Naive B cell (primary cell): ENCODE measurements at regions not wholly inside any gene's neighbourhood (a gene's known extent, or its start where the extent isn't known, plus 50 kb on each side); places are given as distances from the start of the nearest gene placed in this dataset.
A peak's percentile ranks its signal among the peaks of the same experiment; 100 is the strongest.

Source experiments
- ATAC-seq, 2 donors: fragments of 150-1000 bp; cut with Tn5 transposase; 2 replicates each; pipeline ENCODE4 v1.10.0; 2021; ENCODE audit warnings: low read depth in 2 of 2, mild to moderate bottlenecking in 2 of 2, moderate library complexity in 2 of 2
- DNase-seq: peaks from one replicate; pipeline ENCODE4 v3.0.0; 2022
- H3K27ac Mint-ChIP-seq, 6 donors: one replicate each; pipeline ENCODE4 v1.8.0; 2020 to 2022; ENCODE audit warnings: mild to moderate bottlenecking in 6 of 6, mixed read lengths in 6 of 6, moderate library complexity in 5 of 6, inconsistent platforms in 2 of 6
- H3K27me3 Mint-ChIP-seq, 3 donors: one replicate each; pipeline ENCODE4 v1.8.0; 2021 to 2022; ENCODE audit warnings: mixed read lengths in 3 of 3, mild to moderate bottlenecking in 1 of 3
- H3K36me3 Mint-ChIP-seq, 2 donors: one replicate each; pipeline ENCODE4 v1.8.0; 2020 to 2022; ENCODE audit warnings: mixed read lengths in 2 of 2, inconsistent platforms in 1 of 2, mild to moderate bottlenecking in 1 of 2
- H3K4me1 Mint-ChIP-seq, 3 donors: one replicate each; pipeline ENCODE4 v1.8.0; 2020 to 2022; ENCODE audit warnings: mixed read lengths in 3 of 3, inconsistent platforms in 1 of 3, mild to moderate bottlenecking in 1 of 3, moderate library complexity in 1 of 3
- H3K4me3 Mint-ChIP-seq, 8 donors: one replicate each; pipeline ENCODE4 v1.8.0; 2020 to 2022; ENCODE audit warnings: mild to moderate bottlenecking in 8 of 8, mixed read lengths in 8 of 8, moderate library complexity in 8 of 8, inconsistent platforms in 2 of 8
- H3K9me3 Mint-ChIP-seq, 7 donors: one replicate each; pipeline ENCODE4 v1.8.0; 2020 to 2022; ENCODE audit warnings: mixed read lengths in 7 of 7, mild to moderate bottlenecking in 5 of 7, inconsistent platforms in 2 of 7, moderate library complexity in 1 of 7

- no peaks in the 10 kb centered on the region for H3K27me3 Mint-ChIP-seq
- H3K36me3 Mint-ChIP-seq, result no peaks in the 10 kb centered on the region
- H3K4me1 Mint-ChIP-seq, result peaks cover 0 to 11% (median 4%) of the 10 kb centered on the region in 3 donors
- H3K27ac Mint-ChIP-seq, result no peak overlapping the region
- DNase-seq (no peak), ATAC-seq (no peak)
- no peak overlapping the region for H3K4me3 Mint-ChIP-seq
- H3K9me3 Mint-ChIP-seq, result no peaks in the 10 kb centered on the region
Observed at GRCh38 chr7:17129218-17129617, 169.2 kb upstream of the AHR start.

GRCh38 chr7:17130281-17131059 is 168.0 kb upstream of the AHR start:
- Mint-ChIP-seq H3K4me3 (no peak overlapping the region), H3K4me1 (peaks cover 0 to 11% (median 4%) of the 10 kb centered on the region in 3 donors), H3K36me3 (no peaks in the 10 kb centered on the region), H3K9me3 (no peaks in the 10 kb centered on the region), H3K27me3 (no peaks in the 10 kb centered on the region), H3K27ac (peak overlapping the region in 2 of 6 donors; percentile 4)
- ATAC-seq (no peak), DNase-seq (no peak)

GRCh38 chr7:17131060-17131345 is 167.4 kb upstream of the AHR start:
- Mint-ChIP-seq H3K9me3 (no peaks in the 10 kb centered on the region), H3K4me3 (no peak overlapping the region), H3K27ac (no peak overlapping the region), H3K36me3 (no peaks in the 10 kb centered on the region), H3K27me3 (no peaks in the 10 kb centered on the region), H3K4me1 (peaks cover 0 to 11% (median 4%) of the 10 kb centered on the region in 3 donors)
- ATAC-seq (no peak), DNase-seq (no peak)

- no peaks in the 10 kb centered on the region for H3K27me3 Mint-ChIP-seq
Observed at GRCh38 chr7:17131983-17132655, 166.3 kb upstream of the AHR start.

GRCh38 chr7:17132726-17133125 is 165.7 kb upstream of the AHR start:
- ATAC-seq, result no peak
- no peaks in the 10 kb centered on the region for H3K36me3 Mint-ChIP-seq
- H3K9me3 Mint-ChIP-seq, result no peaks in the 10 kb centered on the region
- H3K4me3 Mint-ChIP-seq, result no peak overlapping the region
- DNase-seq, result no peak
- H3K27me3 Mint-ChIP-seq, result no peaks in the 10 kb centered on the region
- H3K27ac Mint-ChIP-seq, result no peak overlapping the region
- peaks cover 0 to 11% (median 4%) of the 10 kb centered on the region in 3 donors for H3K4me1 Mint-ChIP-seq

More at GRCh38 chr7:17131983-17132655, 166.3 kb upstream of the AHR start:
- Mint-ChIP-seq H3K27ac (no peak overlapping the region), H3K4me1 (peaks cover 0 to 11% (median 4%) of the 10 kb centered on the region in 3 donors), H3K9me3 (no peaks in the 10 kb centered on the region), H3K4me3 (no peak overlapping the region), H3K36me3 (no peaks in the 10 kb centered on the region)
- no peak for ATAC-seq
- no peak for DNase-seq

GRCh38 chr7:17133977-17134376 is 164.5 kb upstream of the AHR start:
- ATAC-seq, result no peak
- Mint-ChIP-seq H3K4me3 (no peak overlapping the region), H3K27ac (no peak overlapping the region), H3K4me1 (peaks cover 0 to 11% (median 4%) of the 10 kb centered on the region in 3 donors), H3K27me3 (no peaks in the 10 kb centered on the region), H3K36me3 (no peaks in the 10 kb centered on the region), H3K9me3 (no peaks in the 10 kb centered on the region)
- DNase-seq, result no peak

GRCh38 chr7:17134786-17135185 is 163.7 kb upstream of the AHR start:
- peaks cover 0 to 11% (median 4%) of the 10 kb centered on the region in 3 donors for H3K4me1 Mint-ChIP-seq
- no peaks in the 10 kb centered on the region for H3K27me3 Mint-ChIP-seq
- H3K36me3 Mint-ChIP-seq, result no peaks in the 10 kb centered on the region
- no peaks in the 10 kb centered on the region for H3K9me3 Mint-ChIP-seq
- ATAC-seq (no peak), DNase-seq (no peak)
- H3K27ac Mint-ChIP-seq, result no peak overlapping the region
- H3K4me3 Mint-ChIP-seq, result no peak overlapping the region

GRCh38 chr7:17136126-17136525 is 162.3 kb upstream of the AHR start:
- no peaks in the 10 kb centered on the region for H3K27me3 Mint-ChIP-seq
- H3K4me3 Mint-ChIP-seq, result no peak overlapping the region
- H3K9me3 Mint-ChIP-seq, result no peaks in the 10 kb centered on the region
- H3K36me3 Mint-ChIP-seq, result no peaks in the 10 kb centered on the region
- DNase-seq, result no peak
- no peak for ATAC-seq
- peak overlapping the region in 1 of 6 donors; percentile 34 for H3K27ac Mint-ChIP-seq
- H3K4me1 Mint-ChIP-seq, result peaks cover 0 to 1% (median 0%) of the 10 kb centered on the region in 3 donors

GRCh38 chr7:17139081-17139480 is 159.4 kb upstream of the AHR start:
- ATAC-seq, result no peak
- Mint-ChIP-seq H3K4me1 (peaks cover 0 to 8% (median 6%) of the 10 kb centered on the region in 3 donors), H3K27ac (no peak overlapping the region), H3K36me3 (no peaks in the 10 kb centered on the region), H3K27me3 (no peaks in the 10 kb centered on the region), H3K4me3 (no peak overlapping the region), H3K9me3 (no peaks in the 10 kb centered on the region)
- DNase-seq, result no peak

- no peak for DNase-seq
- no peaks in the 10 kb centered on the region for H3K27me3 Mint-ChIP-seq
- H3K27ac Mint-ChIP-seq, result no peak overlapping the region
- no peaks in the 10 kb centered on the region for H3K9me3 Mint-ChIP-seq
- no peaks in the 10 kb centered on the region for H3K36me3 Mint-ChIP-seq
- no peak for ATAC-seq
- no peak overlapping the region for H3K4me3 Mint-ChIP-seq
- peaks cover 0 to 8% (median 6%) of the 10 kb centered on the region in 3 donors for H3K4me1 Mint-ChIP-seq
Observed at GRCh38 chr7:17140406-17140805, 158.0 kb upstream of the AHR start.

GRCh38 chr7:17142831-17143541 is 155.5 kb upstream of the AHR start:
- Mint-ChIP-seq H3K27me3 (no peaks in the 10 kb centered on the region), H3K36me3 (no peaks in the 10 kb centered on the region), H3K4me1 (peaks cover 0 to 8% (median 6%) of the 10 kb centered on the region in 3 donors), H3K9me3 (no peaks in the 10 kb centered on the region), H3K27ac (no peak overlapping the region), H3K4me3 (peak overlapping the region in 4 of 8 donors; percentile 12 to 39 (median 30))
- no peak for DNase-seq
- no peak for ATAC-seq

GRCh38 chr7:17144322-17144721 is 154.1 kb upstream of the AHR start:
- DNase-seq (no peak), ATAC-seq (no peak)
- H3K27ac Mint-ChIP-seq, result no peak overlapping the region
- H3K4me1 Mint-ChIP-seq, result peaks cover 1 to 8% (median 6%) of the 10 kb centered on the region in 3 donors
- no peaks in the 10 kb centered on the region for H3K36me3 Mint-ChIP-seq
- no peaks in the 10 kb centered on the region for H3K27me3 Mint-ChIP-seq
- H3K9me3 Mint-ChIP-seq, result no peaks in the 10 kb centered on the region
- H3K4me3 Mint-ChIP-seq, result no peak overlapping the region

GRCh38 chr7:17146621-17147020 is 151.8 kb upstream of the AHR start:
- Mint-ChIP-seq H3K27ac (no peak overlapping the region), H3K4me1 (peaks cover 6 to 11% (median 7%) of the 10 kb centered on the region in 3 donors), H3K36me3 (no peaks in the 10 kb centered on the region), H3K9me3 (no peaks in the 10 kb centered on the region), H3K27me3 (no peaks in the 10 kb centered on the region), H3K4me3 (no peak overlapping the region)
- ATAC-seq (no peak), DNase-seq (no peak)

- Mint-ChIP-seq H3K27ac (no peak overlapping the region), H3K9me3 (no peaks in the 10 kb centered on the region), H3K27me3 (no peaks in the 10 kb centered on the region)
Observed at GRCh38 chr7:17147409-17147808, 151.0 kb upstream of the AHR start.

More at GRCh38 chr7:17147409-17147808, 151.0 kb upstream of the AHR start:
- H3K4me3 Mint-ChIP-seq, result no peak overlapping the region
- no peak for ATAC-seq
- DNase-seq, result no peak
- peaks cover 0 to 9% (median 7%) of the 10 kb centered on the region in 3 donors for H3K4me1 Mint-ChIP-seq
- no peaks in the 10 kb centered on the region for H3K36me3 Mint-ChIP-seq
